ENCODE measurements at regions not wholly inside any gene's neighbourhood (a gene's known extent, or its start where the extent isn't known, plus 50 kb on each side); places are given as distances from the start of the nearest gene placed in this dataset.
"Not testable (repeated sequence)": the region's sequence is repeated elsewhere in the genome, so short reads cannot be mapped to it uniquely, and the experiment has no call there.

DNA sequence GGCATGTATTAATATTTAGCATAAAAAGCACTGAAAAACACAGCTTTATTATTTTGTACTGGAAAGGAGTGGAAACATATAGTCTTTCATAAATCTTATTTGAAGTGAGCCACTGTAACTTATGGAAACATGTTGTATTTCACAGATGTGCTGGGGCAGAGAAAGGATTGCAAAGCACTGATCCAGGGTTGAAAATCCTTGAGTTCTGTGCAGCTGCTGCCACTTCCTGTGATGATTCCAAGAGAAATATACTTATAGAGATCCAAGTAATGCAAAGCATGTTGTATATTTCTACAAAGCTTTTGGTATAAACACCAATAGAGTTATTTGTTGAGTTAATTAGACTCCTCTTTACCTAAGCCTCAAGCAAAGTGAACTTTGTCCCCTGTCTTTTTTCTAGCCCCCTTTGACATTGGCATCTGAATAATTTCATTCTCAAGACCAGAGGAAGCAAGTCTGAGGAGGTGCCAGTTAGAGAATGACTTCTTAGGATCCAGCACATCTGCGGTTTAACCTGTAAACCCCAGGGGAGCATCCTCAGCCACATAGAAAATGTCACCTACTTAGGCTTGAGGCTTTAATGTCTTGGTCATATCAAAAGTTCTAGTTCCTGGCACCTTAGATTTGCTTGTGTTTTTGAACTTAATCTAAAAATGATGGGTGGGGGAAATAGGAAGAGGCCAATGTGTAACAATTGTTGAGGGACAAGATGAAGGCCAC lies 173.3 kb downstream of the FASLG start:
- Histone ChIP-seq H3K36me3 (ENCODE audit: control insufficient read depth in 1 of 2, insufficient read depth in 2 of 2, low read length in 1 of 2) (no peaks in the 10 kb centered on the region), H3K4me3 (ENCODE audit: low read length in 2 of 2) (no peak overlapping the region), H3K4me1 (ENCODE audit: control insufficient read depth in 1 of 2, insufficient read depth in 2 of 2, low read length in 2 of 2) (no peaks in the 10 kb centered on the region), H3K9me3 (ENCODE audit: control insufficient read depth, low read length) (no peaks in the 10 kb centered on the region), H3K27me3 (ENCODE audit: control insufficient read depth in 1 of 2, insufficient read depth in 2 of 2, low read length in 1 of 2) (no peaks in the 10 kb centered on the region), H3K27ac (ENCODE audit: low read depth in 1 of 2, low read length in 2 of 2) (no peak overlapping the region)
- no peak for ATAC-seq (ENCODE audit: low FRiP score)
- DNase-seq, result no peak
- WGBS, 2 donors, result 66 to 77% methylated on average over 1 of the region's 1 CpG
- intact Hi-C loops (cut with DNase I), result no loop called here

DNA sequence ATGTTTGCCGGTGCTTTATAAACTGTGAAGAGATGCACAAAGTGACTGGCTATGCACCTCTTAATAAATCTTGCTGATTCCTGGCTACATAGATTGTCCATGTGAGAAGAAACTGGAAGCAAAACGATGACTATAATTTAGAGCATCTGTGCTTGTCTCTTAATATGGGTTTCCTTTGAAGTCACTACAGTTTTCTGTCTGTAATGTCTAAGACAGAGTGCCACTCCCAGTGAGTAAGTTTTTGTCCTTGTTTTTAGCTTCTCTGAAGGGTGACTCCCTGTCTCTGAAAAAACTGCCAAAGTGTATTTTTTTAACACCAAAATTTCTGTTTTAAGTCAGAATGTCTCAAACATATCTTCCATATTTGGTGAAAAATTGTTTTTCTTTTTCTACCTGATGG lies 175.1 kb downstream of the FASLG start:
- no peak for DNase-seq
- Histone ChIP-seq H3K27me3 (ENCODE audit: control insufficient read depth in 1 of 2, insufficient read depth in 2 of 2, low read length in 1 of 2) (no peaks in the 10 kb centered on the region), H3K4me1 (ENCODE audit: control insufficient read depth in 1 of 2, insufficient read depth in 2 of 2, low read length in 2 of 2) (no peaks in the 10 kb centered on the region), H3K4me3 (ENCODE audit: low read length in 2 of 2) (no peak overlapping the region), H3K9me3 (ENCODE audit: control insufficient read depth, low read length) (no peaks in the 10 kb centered on the region), H3K36me3 (ENCODE audit: control insufficient read depth in 1 of 2, insufficient read depth in 2 of 2, low read length in 1 of 2) (no peaks in the 10 kb centered on the region), H3K27ac (ENCODE audit: low read depth in 1 of 2, low read length in 2 of 2) (no peak overlapping the region)
- ATAC-seq (ENCODE audit: low FRiP score), result no peak
- 81 to 84% methylated on average over 2 of the region's 2 CpGs for WGBS, 2 donors
- intact Hi-C loops (cut with DNase I), result no loop called here

- H3K36me3 ChIP-seq (ENCODE audit: control insufficient read depth in 1 of 2, insufficient read depth in 2 of 2, low read length in 1 of 2), result no peaks in the 10 kb centered on the region
- intact Hi-C loops (cut with DNase I), result no loop called here
- ATAC-seq (ENCODE audit: low FRiP score), result no peak
- H3K9me3 ChIP-seq (ENCODE audit: control insufficient read depth, low read length), result no peaks in the 10 kb centered on the region
- WGBS, 2 donors, result 75 to 80% methylated on average over 5 of the region's 5 CpGs
- DNase-seq, result no peak
- no peaks in the 10 kb centered on the region for H3K4me1 ChIP-seq (ENCODE audit: control insufficient read depth in 1 of 2, insufficient read depth in 2 of 2, low read length in 2 of 2)
- H3K4me3 ChIP-seq (ENCODE audit: low read length in 2 of 2), result no peak overlapping the region
- no peaks in the 10 kb centered on the region for H3K27me3 ChIP-seq (ENCODE audit: control insufficient read depth in 1 of 2, insufficient read depth in 2 of 2, low read length in 1 of 2)
- H3K27ac ChIP-seq (ENCODE audit: low read depth in 1 of 2, low read length in 2 of 2), result no peak overlapping the region
Observed at GRCh38 chr1:172834609-172835008, 175.7 kb downstream of the FASLG start.

DNA sequence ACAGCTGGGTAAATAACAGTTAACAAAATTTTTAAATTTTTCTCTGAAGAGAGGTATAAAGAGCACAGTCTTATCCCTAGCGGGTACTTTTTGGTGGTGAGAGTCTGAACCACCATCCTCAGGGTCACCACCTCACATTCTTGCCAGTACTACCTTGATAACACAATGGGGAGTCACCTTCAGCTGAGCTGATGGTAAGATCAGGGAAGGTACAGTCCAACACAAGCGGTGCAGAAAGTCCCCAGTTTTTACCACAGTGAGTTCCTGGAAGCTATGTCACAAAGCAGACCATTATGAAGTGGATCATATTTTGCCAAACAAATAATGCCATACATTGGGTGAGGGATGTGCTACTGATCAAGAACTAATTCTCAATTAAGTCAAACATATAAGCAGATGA lies 176.9 kb downstream of the FASLG start:
- ATAC-seq (ENCODE audit: low FRiP score), result no peak
- Histone ChIP-seq H3K36me3 (ENCODE audit: control insufficient read depth in 1 of 2, insufficient read depth in 2 of 2, low read length in 1 of 2) (no peaks in the 10 kb centered on the region), H3K27ac (ENCODE audit: low read depth in 1 of 2, low read length in 2 of 2) (no peak overlapping the region), H3K9me3 (ENCODE audit: control insufficient read depth, low read length) (no peaks in the 10 kb centered on the region), H3K4me1 (ENCODE audit: control insufficient read depth in 1 of 2, insufficient read depth in 2 of 2, low read length in 2 of 2) (no peaks in the 10 kb centered on the region), H3K27me3 (ENCODE audit: control insufficient read depth in 1 of 2, insufficient read depth in 2 of 2, low read length in 1 of 2) (no peaks in the 10 kb centered on the region), H3K4me3 (ENCODE audit: low read length in 2 of 2) (no peak overlapping the region)
- intact Hi-C loops (cut with DNase I), result no loop called here
- WGBS, 2 donors, result 91 to 95% methylated on average over 2 of the region's 2 CpGs
- DNase-seq, result no peak

DNA sequence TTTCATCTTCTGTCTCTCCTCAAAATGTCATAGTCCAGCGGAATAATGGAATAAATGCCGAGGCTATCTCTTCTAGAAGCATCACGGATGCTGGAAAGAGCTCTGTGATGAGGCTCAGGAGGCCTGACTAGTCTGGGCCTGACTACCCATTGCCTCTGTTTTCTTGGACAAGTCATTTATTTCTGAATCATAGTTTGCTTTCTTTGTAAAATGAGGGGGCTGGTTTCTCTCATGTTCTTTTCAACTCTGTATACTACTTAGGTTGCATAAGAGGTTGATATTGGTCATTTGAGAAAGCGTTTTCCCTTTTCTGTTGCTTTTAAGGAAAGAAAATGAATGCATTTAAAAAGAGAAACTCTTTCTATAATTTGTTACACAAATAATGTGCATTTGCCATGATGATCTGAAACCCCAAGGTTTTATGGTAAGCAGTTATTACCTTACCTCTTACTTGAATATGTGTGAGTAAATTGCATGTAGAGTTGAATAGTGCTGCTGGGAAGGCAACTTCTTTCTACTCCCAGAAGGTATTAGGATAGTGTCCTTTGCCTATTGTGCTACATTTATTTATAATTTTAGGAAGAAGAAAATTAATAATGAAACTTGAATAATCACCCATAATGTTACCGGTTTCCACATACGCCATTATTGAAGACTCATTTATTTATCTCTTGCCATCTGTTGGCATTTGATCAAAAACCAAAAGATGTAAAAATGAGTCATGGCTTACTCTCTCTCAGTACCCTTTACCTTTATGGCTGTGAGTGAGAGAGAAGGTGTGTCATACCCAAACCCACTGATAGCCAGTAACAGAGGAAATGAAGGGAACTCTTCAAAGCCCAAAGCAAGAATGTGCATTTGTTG lies 179.1 kb downstream of the FASLG start:
- H3K4me3 ChIP-seq (ENCODE audit: low read length in 2 of 2), result no peak overlapping the region
- intact Hi-C loops (cut with DNase I), result no loop called here
- DNase-seq (no peak), ATAC-seq (ENCODE audit: low FRiP score) (no peak)
- WGBS, 2 donors, result 77 to 90% methylated on average over 6 of the region's 6 CpGs
- no peaks in the 10 kb centered on the region for H3K4me1 ChIP-seq (ENCODE audit: control insufficient read depth in 1 of 2, insufficient read depth in 2 of 2, low read length in 2 of 2)
- H3K36me3 ChIP-seq (ENCODE audit: control insufficient read depth in 1 of 2, insufficient read depth in 2 of 2, low read length in 1 of 2), result no peaks in the 10 kb centered on the region
- H3K9me3 ChIP-seq (ENCODE audit: control insufficient read depth, low read length), result no peaks in the 10 kb centered on the region
- no peak overlapping the region for H3K27ac ChIP-seq (ENCODE audit: low read depth in 1 of 2, low read length in 2 of 2)
- peaks cover 0 to 2% of the 10 kb centered on the region in 2 donors for H3K27me3 ChIP-seq (ENCODE audit: control insufficient read depth in 1 of 2, insufficient read depth in 2 of 2, low read length in 1 of 2)

DNA sequence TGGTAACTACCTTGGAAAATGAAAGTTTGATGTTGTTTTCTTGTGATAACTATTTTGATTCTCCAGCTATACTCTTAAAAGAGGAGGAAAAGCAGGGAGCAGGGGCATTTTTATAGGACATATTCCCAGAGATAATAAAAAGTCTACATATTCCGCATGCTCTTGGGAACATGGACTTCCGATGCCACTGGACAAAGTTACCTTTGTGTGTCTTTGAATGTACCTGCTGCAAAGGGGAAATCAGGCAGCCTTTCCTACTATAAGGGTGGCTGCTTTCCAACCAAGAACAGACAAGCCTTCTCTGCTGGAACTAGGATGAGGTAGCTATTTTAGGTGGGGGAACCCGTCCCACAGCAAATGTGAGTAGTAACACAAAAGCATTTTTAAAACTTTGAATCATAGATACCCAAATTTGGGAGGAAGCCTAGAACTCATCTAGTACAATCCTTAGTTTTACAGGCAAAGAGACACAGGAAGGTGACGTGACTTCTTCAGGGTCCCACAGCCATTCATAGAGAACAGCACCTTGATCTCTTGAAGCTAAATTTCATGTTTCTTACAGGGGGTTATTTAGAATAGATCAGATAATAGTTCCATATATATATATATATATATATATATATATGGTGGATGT lies 179.9 kb downstream of the FASLG start:
- Histone ChIP-seq H3K36me3 (ENCODE audit: control insufficient read depth in 1 of 2, insufficient read depth in 2 of 2, low read length in 1 of 2) (no peaks in the 10 kb centered on the region), H3K4me3 (ENCODE audit: low read length in 2 of 2) (no peak overlapping the region), H3K9me3 (ENCODE audit: control insufficient read depth, low read length) (no peaks in the 10 kb centered on the region), H3K27ac (ENCODE audit: low read depth in 1 of 2, low read length in 2 of 2) (no peak overlapping the region), H3K4me1 (ENCODE audit: control insufficient read depth in 1 of 2, insufficient read depth in 2 of 2, low read length in 2 of 2) (no peaks in the 10 kb centered on the region), H3K27me3 (ENCODE audit: control insufficient read depth in 1 of 2, insufficient read depth in 2 of 2, low read length in 1 of 2) (peaks cover 0 to 2% of the 10 kb centered on the region in 2 donors)
- DNase-seq (no peak), ATAC-seq (ENCODE audit: low FRiP score) (no peak)
- WGBS, 2 donors, result 87 to 88% methylated on average over 4 of the region's 4 CpGs
- intact Hi-C loops (cut with DNase I), result no loop called here

DNA sequence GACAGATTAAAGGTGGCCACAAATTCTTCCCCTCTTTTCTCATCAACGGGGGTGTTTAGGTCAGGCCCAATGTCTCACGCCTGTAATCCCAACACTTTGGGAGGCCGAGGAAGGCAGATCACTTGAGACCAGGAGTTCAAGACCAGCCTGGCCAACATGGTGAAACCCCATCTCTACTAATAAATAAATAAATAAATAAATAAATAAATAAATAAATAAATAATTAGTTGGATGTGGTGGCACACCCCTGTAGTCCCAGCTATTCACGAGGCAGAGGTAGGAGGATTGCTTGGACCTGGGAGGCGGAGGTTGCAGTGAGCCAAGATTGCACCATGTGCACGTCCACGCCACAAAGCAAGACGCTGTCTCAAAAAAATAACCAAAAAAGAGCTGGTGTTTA lies 180.7 kb downstream of the FASLG start:
- H3K4me1 ChIP-seq (ENCODE audit: control insufficient read depth in 1 of 2, insufficient read depth in 2 of 2, low read length in 2 of 2); intact Hi-C loops (cut with DNase I); H3K36me3 ChIP-seq (ENCODE audit: control insufficient read depth in 1 of 2, insufficient read depth in 2 of 2, low read length in 1 of 2); DNase-seq; H3K27ac ChIP-seq (ENCODE audit: low read depth in 1 of 2, low read length in 2 of 2); H3K9me3 ChIP-seq (ENCODE audit: control insufficient read depth, low read length); H3K27me3 ChIP-seq (ENCODE audit: control insufficient read depth in 1 of 2, insufficient read depth in 2 of 2, low read length in 1 of 2); ATAC-seq (ENCODE audit: low FRiP score); H3K4me3 ChIP-seq (ENCODE audit: low read length in 2 of 2): not testable (repeated sequence)
- 93 to 94% methylated on average over 8 of the region's 8 CpGs for WGBS, 2 donors

DNA sequence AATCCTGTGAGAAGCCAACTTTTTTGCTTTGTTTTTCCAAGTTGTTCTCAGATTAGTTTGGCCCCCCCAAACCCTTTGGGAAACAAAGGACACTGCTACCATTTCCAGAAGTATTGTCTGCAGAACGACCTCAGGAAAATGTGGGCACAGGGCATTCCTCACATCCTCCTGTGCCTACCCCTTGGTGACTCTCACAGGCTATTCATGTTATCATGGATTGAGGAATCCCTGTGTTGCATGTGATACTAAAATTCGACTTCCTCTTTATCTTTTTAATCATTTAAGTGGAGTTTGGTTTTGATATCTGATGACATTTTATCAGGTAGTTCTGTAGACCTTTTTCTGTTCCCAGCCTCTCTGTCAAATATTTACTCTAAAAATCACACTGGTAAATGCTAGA lies 184.5 kb downstream of the FASLG start:
- WGBS, 2 donors, result 30 to 34% methylated on average over 2 of the region's 2 CpGs
- no peak for ATAC-seq (ENCODE audit: low FRiP score)

More for the DNA sequence above, 184.5 kb downstream of the FASLG start:
- no peak overlapping the region for H3K4me3 ChIP-seq (ENCODE audit: low read length in 2 of 2)
- H3K9me3 ChIP-seq (ENCODE audit: control insufficient read depth, low read length), result no peaks in the 10 kb centered on the region
- intact Hi-C loops (cut with DNase I), result no loop called here
- no peak for DNase-seq
- H3K36me3 ChIP-seq (ENCODE audit: control insufficient read depth in 1 of 2, insufficient read depth in 2 of 2, low read length in 1 of 2), result no peaks in the 10 kb centered on the region
- peaks cover 0 to 2% of the 10 kb centered on the region in 2 donors for H3K27me3 ChIP-seq (ENCODE audit: control insufficient read depth in 1 of 2, insufficient read depth in 2 of 2, low read length in 1 of 2)
- H3K27ac ChIP-seq (ENCODE audit: low read depth in 1 of 2, low read length in 2 of 2), result no peak overlapping the region
- no peaks in the 10 kb centered on the region for H3K4me1 ChIP-seq (ENCODE audit: control insufficient read depth in 1 of 2, insufficient read depth in 2 of 2, low read length in 2 of 2)
